ENCODE measurements at regions not wholly inside any gene's neighbourhood (a gene's known extent, or its start where the extent isn't known, plus 50 kb on each side); places are given as distances from the start of the nearest gene placed in this dataset.
A peak's percentile ranks its signal among the peaks of the same experiment; 100 is the strongest.

DNA sequence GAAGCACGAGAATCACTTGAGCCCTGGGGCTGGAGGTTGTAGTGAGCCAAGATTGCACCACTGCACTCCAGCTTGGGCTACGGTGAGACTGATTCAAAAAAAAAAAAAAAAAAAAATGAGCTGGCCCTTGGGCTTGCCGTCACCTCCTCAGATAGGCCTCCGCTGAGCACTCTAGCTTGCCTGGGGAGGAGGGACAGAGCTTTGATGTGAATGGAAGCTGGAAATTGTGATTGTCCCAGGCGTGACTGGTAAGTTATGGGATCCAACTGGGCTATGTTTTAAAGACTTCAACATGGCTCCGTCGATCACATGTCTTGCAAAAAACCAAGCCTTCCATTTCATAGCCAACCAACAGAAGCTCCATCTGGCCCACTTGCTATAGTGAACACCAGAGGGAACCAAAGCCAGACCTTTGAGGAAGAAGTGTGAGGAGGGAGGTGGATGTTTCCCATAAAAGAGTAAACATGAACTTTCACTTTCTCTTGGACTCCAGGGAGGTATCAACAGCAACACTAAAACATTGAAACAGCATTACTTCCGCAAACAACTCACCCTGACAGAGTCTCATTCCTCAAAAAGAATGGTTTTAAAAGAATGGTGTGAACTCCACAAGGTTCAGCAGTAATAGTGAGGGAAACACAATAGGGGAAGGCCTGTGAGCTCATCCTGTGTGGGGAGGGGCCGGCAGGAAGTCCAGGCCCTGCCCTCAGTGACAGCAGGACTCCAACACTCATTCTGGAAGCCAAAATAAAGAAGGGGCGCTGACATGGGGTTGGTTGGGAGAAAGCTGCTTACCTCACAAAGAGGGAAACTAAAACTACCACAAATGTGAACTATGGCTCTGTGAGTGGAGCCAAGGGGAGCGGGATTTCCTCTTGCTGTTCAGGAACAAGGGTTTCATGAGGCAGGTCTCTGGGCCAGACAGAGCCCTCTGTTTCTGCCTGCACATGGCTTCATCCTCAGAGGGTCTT is 59.2 kb upstream of the IL12A start:
- Mint-ChIP-seq H3K36me3 (ENCODE audit: insufficient read depth, unreplicated experiment) (no peaks in the 10 kb centered on the region), H3K27me3 (ENCODE audit: insufficient read depth, unreplicated experiment) (no peaks in the 10 kb centered on the region), H3K9me3 (ENCODE audit: unreplicated experiment) (peaks cover 12% of the 10 kb centered on the region), H3K4me3 (ENCODE audit: unreplicated experiment) (no peak overlapping the region), H3K4me1 (ENCODE audit: low read depth, unreplicated experiment) (no peaks in the 10 kb centered on the region), H3K27ac (ENCODE audit: unreplicated experiment) (no peak overlapping the region)
- peak; percentile 32 to 44 for DNase-seq
- intact Hi-C loops (cut with micrococcal nuclease; ENCODE audit: unreplicated experiment) = loop anchor here (1.0 kb wide), 1 partner anchor 77 kb away; no protein-coding TSS in a partner anchor
- Histone ChIP-seq H3K36me3 (ENCODE audit: control insufficient read depth, insufficient read depth, low read length) (no peaks in the 10 kb centered on the region), H3K27me3 (replicated peaks; ENCODE audit: control insufficient read depth, insufficient read depth, low read length) (no peaks in the 10 kb centered on the region), H3K4me3 (ENCODE audit: low read depth, low read length) (no peak overlapping the region), H3K4me1 (no peaks in the 10 kb centered on the region), H3K9me3 (peaks cover 9% of the 10 kb centered on the region)
- TF ChIP-seq, protein P1, sequence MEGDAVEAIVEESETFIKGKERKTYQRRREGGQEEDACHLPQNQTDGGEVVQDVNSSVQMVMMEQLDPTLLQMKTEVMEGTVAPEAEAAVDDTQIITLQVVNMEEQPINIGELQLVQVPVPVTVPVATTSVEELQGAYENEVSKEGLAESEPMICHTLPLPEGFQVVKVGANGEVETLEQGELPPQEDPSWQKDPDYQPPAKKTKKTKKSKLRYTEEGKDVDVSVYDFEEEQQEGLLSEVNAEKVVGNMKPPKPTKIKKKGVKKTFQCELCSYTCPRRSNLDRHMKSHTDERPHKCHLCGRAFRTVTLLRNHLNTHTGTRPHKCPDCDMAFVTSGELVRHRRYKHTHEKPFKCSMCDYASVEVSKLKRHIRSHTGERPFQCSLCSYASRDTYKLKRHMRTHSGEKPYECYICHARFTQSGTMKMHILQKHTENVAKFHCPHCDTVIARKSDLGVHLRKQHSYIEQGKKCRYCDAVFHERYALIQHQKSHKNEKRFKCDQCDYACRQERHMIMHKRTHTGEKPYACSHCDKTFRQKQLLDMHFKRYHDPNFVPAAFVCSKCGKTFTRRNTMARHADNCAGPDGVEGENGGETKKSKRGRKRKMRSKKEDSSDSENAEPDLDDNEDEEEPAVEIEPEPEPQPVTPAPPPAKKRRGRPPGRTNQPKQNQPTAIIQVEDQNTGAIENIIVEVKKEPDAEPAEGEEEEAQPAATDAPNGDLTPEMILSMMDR (IDR thresholded peaks at IDR 0.05; ENCODE audit: insufficient read depth in 1 of 2, low read depth in 1 of 2, low read length in 1 of 2, severe bottlenecking in 1 of 2, unreplicated experiment in 1 of 2) = peak in 1 of 2 experiments; percentile 40
- BruUV-seq (replicated peaks) = no TSS peak
- ChIA-PET POLR2A (no interaction called here), CTCF (interaction anchor here (0.5 to 2.2 kb wide), 9 partner anchors 52 to 516 kb away, joined by 3 to 14 read pairs (median 4); partner anchors contain the start of gene IL12A)

DNA sequence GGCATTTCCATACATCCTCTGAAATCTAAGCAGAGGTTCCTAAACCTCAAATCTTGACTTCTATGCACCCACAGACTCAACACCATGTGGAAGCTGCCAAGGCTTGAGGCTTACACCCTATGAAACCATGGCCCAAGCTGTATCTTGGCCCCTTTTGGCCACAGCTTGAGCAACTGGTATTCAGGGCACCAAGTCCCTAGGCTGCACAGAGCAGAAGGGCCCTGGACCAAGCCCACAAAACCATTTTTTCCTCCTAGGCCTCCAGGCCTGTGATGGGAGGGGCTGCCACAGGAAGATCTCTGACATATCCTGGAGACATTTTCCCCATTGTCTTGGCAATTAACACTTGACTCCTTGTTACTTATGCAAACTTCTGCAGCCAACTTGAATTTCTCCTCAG is 54.4 kb upstream of the IL12A start:
- intact Hi-C loops (cut with micrococcal nuclease; ENCODE audit: unreplicated experiment) = no loop called here
- Mint-ChIP-seq H3K9me3 (ENCODE audit: unreplicated experiment) (peaks cover 23% of the 10 kb centered on the region), H3K27me3 (ENCODE audit: insufficient read depth, unreplicated experiment) (no peaks in the 10 kb centered on the region), H3K27ac (ENCODE audit: unreplicated experiment) (no peak overlapping the region), H3K4me3 (ENCODE audit: unreplicated experiment) (no peak overlapping the region), H3K36me3 (ENCODE audit: insufficient read depth, unreplicated experiment) (no peaks in the 10 kb centered on the region), H3K4me1 (ENCODE audit: low read depth, unreplicated experiment) (no peaks in the 10 kb centered on the region)
- Histone ChIP-seq H3K27me3 (replicated peaks; ENCODE audit: control insufficient read depth, insufficient read depth, low read length) (no peaks in the 10 kb centered on the region), H3K9me3 (peaks cover 15% of the 10 kb centered on the region), H3K36me3 (ENCODE audit: control insufficient read depth, insufficient read depth, low read length) (no peaks in the 10 kb centered on the region), H3K4me3 (ENCODE audit: low read depth, low read length) (no peak overlapping the region), H3K4me1 (no peaks in the 10 kb centered on the region)
- DNase-seq = no peak
- POLR2A ChIA-PET = no interaction called here
- CTCF ChIA-PET = no interaction called here
- BruUV-seq (replicated peaks) = no TSS peak
- TF ChIP-seq, protein P1 (IDR thresholded peaks at IDR 0.05; ENCODE audit: insufficient read depth in 1 of 2, low read depth in 1 of 2, low read length in 1 of 2, severe bottlenecking in 1 of 2, unreplicated experiment in 1 of 2) = no peak

DNA sequence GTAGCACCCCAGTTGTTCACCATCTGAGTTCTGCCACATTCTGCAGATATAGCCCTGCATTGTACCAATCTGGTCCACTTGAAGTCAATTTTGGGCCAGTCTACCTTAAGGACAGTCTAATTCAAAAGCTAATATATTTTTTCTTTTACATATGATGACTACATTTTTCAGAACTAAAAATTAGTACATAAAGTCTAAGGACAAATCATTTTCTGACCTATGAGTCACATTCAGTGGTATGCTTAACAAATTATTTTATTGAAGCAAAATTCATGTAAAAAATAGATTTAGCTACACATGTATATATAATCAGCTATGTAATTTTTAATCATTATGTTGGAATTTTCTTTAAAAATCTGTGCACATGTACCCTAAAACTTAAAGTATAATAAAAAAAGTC is 52.1 kb upstream of the IL12A start:
- no peak for DNase-seq
- no peak overlapping the region for H3K27ac Mint-ChIP-seq (ENCODE audit: unreplicated experiment)
- Histone ChIP-seq H3K4me3 (ENCODE audit: low read depth, low read length) (no peak overlapping the region), H3K9me3 (peaks cover 15% of the 10 kb centered on the region), H3K36me3 (ENCODE audit: control insufficient read depth, insufficient read depth, low read length) (no peaks in the 10 kb centered on the region), H3K4me1 (no peaks in the 10 kb centered on the region), H3K27me3 (replicated peaks; ENCODE audit: control insufficient read depth, insufficient read depth, low read length) (no peaks in the 10 kb centered on the region)
- peaks cover 23% of the 10 kb centered on the region for H3K9me3 Mint-ChIP-seq (ENCODE audit: unreplicated experiment)
- ChIA-PET POLR2A (no interaction called here), CTCF (interaction anchor here (0.6 kb wide), 1 partner anchor 68 kb away, joined by 3 read pairs; no protein-coding TSS in a partner anchor)
- H3K4me3 Mint-ChIP-seq (ENCODE audit: unreplicated experiment) = no peak overlapping the region
- no peaks in the 10 kb centered on the region for H3K4me1 Mint-ChIP-seq (ENCODE audit: low read depth, unreplicated experiment)
- TF ChIP-seq, protein P1 (IDR thresholded peaks at IDR 0.05; ENCODE audit: insufficient read depth in 1 of 2, low read depth in 1 of 2, low read length in 1 of 2, severe bottlenecking in 1 of 2, unreplicated experiment in 1 of 2) = no peak
- intact Hi-C loops (cut with micrococcal nuclease; ENCODE audit: unreplicated experiment) = no loop called here
- no peaks in the 10 kb centered on the region for H3K27me3 Mint-ChIP-seq (ENCODE audit: insufficient read depth, unreplicated experiment)
- BruUV-seq (replicated peaks) = no TSS peak
- H3K36me3 Mint-ChIP-seq (ENCODE audit: insufficient read depth, unreplicated experiment) = no peaks in the 10 kb centered on the region
